Hepatic stellate cell (primary cell): ENCODE measurements at regions not wholly inside any gene's neighbourhood (a gene's known extent, or its start where the extent isn't known, plus 50 kb on each side); places are given as distances from the start of the nearest gene placed in this dataset.
"Not testable (repeated sequence)": the region's sequence is repeated elsewhere in the genome, so short reads cannot be mapped to it uniquely, and the experiment has no call there.

Experiments
- DNase-seq: peaks from one replicate; pipeline ENCODE4 v3.0.0; 2011; ENCODE audit warnings: low spot score

GRCh38 chr4:101670370-101670769, 120.2 kb upstream of the BANK1 start:
- DNase-seq: no peak

DNA sequence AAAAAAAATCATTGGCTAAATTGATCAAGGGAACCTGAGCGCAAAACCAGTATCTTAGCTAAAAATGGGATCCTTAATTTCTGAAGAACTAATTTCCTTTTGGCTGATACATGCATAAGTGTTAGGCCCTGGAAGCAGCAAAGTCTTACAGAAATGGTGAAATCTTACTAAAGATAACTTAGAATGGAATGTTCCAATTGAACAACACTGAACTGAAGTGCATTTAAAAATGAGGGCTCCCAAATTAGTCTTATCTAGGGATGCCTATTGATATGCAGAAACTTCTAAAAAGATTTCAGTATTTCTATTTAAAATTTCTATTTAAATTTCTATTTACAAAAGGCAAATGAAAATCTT, 120.7 kb upstream of the BANK1 start:
- DNase-seq: no peak

GRCh38 chr4:101669138-101669831, 121.2 kb upstream of the BANK1 start:
- DNase-seq: no peak

GRCh38 chr4:101667348-101667747, 123.2 kb upstream of the BANK1 start:
- no peak for DNase-seq

DNA sequence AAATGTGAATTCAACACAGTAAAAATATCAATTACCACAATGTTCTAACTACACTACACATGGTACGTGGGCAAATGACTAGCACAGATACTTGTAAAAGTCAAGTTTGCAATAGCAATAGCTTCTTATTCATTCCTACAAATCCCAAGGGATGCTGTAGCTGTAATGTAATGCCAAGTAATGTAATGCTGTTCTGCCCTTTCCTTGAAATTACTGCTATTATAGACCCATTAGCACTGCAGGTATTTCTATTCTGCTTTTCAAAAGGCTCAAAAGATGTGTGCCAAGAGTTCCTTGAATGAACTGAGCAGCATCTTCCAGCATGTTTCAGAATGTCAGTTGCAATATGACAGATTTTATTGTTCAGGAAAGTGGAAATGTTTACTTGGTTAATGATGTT, 129.9 kb upstream of the BANK1 start:
- no peak for DNase-seq

DNA sequence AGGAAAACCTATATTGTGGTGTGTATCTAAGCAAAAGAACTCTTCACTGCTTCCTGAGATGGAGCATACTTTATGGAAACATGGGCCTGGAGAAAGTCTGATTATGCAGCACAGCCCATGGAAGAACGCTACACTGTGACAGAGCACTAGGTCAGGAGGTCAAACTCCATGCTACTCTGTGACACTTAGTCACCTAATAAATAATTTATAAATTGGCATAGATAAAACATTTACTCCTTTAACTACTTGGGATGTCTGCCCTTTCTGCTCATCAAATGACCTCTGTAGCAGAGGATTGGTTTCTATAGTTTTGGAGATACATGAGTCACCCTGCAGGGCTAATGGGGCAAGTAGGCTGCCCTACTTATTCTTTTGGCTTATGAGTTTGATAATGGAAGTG, 134.7 kb upstream of the BANK1 start:
- DNase-seq: no peak

DNA sequence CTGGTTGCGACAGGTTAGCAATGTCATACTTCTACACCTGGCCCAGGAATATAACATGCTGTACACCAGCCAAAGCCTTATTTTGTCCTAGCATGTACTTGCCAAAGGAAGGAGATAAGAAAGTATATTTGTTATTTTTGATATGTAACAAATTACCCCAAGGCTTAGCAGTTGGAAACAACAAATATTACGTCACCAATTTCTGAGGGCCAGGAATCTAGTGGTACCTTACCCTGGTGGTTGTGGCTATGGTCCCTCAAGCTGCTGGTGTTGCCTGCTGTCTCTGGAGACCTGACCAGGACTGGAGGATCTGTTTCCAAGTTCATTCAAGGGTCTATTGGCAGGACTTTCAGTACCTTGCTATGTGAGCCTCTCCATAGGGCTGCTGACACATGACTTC, 135.5 kb upstream of the BANK1 start:
- DNase-seq: no peak

DNA sequence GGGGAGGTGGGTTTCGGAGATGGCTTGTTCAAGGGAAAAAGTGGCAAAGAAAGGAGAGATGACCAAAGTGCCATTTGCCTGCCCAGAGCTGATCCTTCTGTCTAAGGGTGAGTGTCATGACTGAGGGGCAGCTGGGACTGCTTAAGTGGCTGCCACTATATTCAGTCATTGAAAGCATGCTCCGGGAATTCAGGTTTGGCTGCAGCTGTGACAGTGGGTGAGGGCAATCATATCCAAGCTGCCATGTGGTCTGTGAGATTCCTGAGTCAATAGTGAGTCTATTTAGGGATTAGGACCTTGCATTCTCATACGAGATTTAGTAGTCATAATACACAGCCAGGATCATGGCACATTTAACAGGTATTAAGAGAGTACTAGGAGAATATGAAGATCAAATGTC, 138.8 kb upstream of the BANK1 start:
- no peak for DNase-seq

DNA sequence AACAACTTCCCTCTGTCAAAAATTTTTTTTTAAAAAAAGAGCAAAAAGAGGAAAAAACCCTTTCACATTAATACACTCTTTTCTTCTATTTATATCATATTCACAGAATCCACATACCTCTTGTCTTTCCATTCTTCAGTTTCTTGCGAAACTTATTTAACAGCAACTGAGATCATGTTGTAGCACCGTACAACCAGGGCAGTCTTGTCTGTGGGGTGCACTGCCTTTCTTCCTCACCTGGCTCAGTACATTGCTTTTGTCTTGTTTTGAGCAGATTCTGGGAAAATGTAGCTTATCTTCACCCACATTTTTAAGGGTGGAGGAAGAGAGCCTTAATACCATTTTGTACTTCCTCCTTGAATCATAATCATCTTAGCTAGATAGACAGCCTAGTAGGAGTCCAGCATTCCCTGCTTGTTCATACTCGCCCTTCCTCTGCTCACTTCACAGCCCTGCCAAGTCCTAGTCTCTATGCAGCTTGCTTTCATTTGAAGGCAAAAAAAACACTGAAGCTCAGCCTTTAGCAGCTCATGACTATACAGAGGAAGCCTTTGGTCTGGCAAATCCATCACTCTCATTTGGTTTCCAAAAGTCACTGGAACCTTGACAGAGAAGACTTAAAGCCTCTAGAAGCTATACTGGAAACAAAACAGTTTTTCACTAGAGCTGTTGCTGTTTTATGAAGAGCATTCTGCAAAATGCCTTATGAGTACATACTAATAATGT, 140.6 kb upstream of the BANK1 start:
- DNase-seq: no peak

- DNase-seq: no peak
These were observed 142.9 kb upstream of the BANK1 start for GRCh38 chr4:101647710-101648034.

DNA sequence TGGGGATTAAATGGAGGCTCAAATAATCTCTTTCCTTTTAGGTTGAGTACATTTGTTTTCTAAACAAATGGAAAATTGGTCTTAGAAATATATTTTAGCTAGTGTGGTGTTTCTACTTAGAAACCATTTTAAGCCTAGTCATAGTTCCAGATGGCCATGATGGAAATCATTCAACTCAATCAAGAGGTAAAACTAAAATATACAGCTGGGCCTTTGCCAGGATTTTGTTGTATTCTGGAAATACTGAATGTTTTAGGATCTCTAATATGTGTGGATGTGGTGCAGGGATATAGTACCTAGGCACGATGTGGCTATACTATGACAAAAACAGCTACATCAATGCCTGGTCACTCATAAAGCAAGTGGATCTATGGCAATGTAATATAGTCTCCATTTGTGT, 146.0 kb upstream of the BANK1 start:
- DNase-seq: no peak

DNA sequence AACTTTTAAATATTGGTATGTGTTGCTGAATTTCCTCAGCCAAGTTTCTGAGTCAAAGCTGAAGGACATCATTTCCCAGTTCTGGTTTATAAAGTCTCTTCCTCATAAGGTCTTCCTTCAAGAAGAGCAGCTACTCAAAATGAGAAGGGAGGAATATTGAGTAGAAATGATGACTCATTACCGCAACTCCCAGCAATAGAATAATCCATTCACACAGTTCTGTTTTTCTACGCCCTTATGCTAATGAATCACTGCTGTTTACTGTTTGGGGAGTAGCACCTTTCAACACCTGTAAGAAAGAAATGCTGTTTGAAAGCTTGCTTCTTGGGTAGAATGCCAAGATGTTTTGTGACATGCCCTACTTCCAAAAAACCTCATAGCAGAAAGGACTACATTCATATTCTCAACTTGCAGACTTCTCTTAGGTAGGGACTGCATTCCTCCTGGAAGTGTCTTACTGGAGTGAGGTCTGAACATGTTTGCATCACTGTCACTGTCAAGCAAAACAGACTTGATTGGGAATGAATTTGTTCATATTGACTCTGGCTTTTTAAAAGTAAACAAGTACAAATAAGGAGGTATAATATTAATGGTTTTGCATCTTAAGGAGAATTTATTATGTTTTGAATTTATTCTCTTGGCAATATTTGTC, 147.2 kb upstream of the BANK1 start:
- no peak for DNase-seq

DNA sequence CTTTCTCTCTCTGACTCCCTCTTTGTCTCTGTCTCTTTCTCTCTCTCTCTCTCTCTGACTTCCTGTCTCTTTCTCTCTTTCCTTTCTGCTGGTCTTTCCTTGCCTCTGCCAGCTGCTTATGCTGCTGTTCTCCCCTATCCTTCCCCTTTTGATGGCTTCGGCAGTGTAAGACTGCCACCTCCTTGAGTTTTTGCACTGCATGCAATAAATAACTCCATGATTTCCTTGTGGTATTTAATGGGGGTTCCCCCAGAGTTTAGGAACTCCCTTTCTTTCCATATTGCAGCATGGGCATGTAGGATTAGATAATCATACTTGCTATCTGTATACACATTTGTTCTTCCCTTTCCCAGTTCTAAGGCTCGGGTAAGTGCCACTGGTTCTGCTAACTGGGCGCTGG, 157.8 kb upstream of the BANK1 start:
- DNase-seq: not testable (repeated sequence)

- no peak for DNase-seq
These were observed 160.1 kb upstream of the BANK1 start for GRCh38 chr4:101630319-101630986.

DNA sequence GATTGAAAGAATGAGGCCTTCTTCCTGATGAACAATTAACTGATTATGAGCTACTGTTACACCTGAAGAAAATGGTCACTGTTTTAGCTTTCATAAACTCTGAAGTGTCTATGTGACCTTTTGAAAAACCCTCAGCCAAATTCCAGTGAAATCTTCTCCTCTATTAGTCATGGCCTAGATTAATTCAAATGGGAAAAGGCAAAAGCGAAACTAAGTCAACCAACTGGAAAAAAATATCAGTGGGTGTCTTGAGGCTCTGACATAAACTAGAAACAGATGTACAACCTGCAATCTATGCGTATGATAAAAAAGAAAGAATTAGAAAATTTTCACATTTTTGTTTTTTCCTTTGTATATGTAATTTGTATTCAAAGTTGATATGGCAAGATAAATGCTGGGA, 169.4 kb upstream of the BANK1 start:
- no peak for DNase-seq

- DNase-seq: no peak
These were observed 174.9 kb upstream of the BANK1 start for GRCh38 chr4:101615652-101616051.

DNA sequence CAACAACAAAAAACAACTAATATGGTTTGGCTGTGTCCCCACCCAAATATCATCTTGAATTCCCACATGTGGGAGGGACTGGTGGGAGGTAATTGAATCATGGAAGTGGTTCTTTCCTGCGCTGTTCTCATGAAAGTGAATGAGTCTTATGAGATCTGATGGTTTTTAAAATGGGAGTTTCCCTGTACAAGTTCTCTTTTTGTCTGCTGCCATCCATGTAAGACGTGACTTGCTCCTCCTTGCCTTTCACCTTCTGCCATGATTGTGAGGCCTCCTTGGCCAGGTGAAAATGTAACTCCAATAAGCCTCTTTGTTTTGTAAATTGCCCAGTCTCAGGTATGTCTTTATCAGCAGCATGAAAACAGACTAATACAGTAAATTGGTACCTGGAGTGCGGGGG, 183.5 kb upstream of the BANK1 start:
- DNase-seq: not testable (repeated sequence)

GRCh38 chr4:101604976-101605375, 185.6 kb upstream of the BANK1 start:
- no peak for DNase-seq

DNA sequence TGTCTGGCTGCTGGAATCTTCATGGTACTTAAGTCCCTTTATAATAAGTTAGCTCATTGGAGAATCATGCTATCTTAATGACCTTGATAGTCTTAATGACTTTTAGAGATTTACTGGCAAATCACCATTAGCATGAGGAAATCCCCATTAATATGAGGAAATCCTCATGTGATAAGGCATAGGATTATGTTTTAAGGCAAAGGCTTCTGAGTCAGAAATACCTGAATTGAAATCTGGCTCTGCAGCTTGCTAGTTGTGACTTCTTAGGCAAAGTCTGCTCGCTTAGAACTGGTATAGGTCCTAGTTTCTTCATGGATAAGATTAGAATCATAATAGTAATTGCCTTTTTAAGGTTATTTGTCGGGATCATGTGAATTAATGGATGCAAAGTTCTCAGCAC, 190.2 kb upstream of the BANK1 start:
- DNase-seq: no peak

DNA sequence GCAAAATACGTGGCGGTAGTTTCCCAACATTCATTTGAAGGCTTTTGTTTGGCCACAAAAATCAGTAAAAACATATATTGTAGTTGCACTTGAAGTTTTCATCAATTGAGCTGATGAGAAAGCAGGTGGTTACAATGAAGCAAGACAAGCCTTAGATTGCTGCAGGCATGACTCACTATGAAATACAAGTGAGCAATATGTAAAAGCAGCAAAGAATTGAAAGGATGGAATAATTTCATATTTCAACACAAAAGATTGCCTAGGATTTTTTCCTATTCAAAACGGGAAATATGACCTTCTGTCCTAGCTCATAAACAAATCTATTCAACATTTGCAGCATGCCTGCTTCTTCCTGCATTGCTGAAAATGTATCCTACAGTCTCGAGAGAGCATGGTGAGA, 190.9 kb upstream of the BANK1 start:
- no peak for DNase-seq

- DNase-seq: no peak
These were observed 193.6 kb upstream of the BANK1 start for GRCh38 chr4:101596781-101597552.

DNA sequence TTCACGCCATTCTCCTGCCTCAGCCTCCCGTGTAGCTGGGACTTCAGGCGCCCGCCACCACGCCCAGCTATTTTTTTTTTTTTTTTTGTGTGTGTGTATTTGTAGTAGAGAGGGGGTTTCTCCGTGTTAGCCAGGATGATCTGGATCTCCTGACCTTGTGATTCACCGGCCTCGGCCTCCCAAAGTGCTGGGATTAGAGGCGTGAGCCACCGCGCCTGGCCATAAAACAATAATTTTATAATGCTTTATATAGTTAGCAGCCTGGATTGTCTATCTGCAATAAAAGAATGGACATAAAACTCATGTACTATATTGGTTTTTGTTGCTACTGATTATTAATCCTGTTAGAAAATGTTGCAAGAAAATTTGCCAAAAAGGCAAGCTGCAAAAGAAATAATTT, 195.9 kb upstream of the BANK1 start:
- no peak for DNase-seq
